GM21825 (cell line): ENCODE measurements at regions not wholly inside any gene's neighbourhood (a gene's known extent, or its start where the extent isn't known, plus 50 kb on each side); places are given as distances from the start of the nearest gene placed in this dataset.
"Not testable (repeated sequence)": the region's sequence is repeated elsewhere in the genome, so short reads cannot be mapped to it uniquely, and the experiment has no call there.

Source experiments
- ATAC-seq: cut with Tn5 transposase; IDR thresholded peaks from one replicate; pipeline ENCODE4 v1.9.1; 2021; ENCODE audit warnings: mild to moderate bottlenecking, moderate library complexity; ENCODE audit not compliant: unreplicated experiment

DNA sequence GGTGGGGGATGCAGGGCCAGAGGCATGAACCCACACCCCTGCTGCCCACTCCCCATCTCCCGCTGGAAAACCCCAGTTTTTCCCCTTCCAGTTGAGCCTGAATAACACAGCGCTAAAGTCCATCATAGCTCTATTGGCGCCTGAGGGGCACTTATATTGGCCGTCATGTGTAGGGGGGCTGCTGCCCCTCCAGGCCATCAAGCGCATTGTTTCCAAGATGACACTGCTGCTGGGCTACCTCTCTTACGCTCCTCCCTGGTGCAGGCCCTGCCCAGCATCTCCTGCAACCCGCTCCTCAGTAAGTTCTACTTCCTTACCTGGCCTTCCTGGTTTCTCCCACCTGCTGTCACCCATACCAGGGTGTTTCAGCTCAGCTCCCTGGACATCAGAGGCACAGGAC, 205.0 kb upstream of the RPL34 start:
- ATAC-seq = no peak

DNA sequence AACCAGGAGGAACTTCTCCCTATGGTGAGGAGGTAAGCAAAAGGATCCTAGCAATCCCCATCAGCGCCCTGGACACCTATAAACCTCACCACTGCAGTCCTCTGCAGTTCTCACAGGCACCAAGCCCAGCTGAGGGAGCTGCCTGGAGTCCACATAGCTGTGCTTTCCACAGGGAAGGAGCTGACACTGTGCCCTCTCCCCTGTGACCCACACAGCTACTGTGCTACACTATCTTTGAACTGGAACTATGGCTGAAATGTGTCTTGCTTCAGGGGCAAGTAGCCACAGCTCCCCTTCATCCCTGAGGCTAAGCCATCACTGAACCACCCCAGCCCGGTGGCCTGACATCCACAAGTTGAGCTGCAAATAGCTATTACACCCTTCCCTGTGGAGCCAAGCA, 208.5 kb upstream of the RPL34 start:
- ATAC-seq = no peak

- not testable (repeated sequence) for ATAC-seq
Measured at GRCh38 chr4:108409691-108410090, 210.7 kb upstream of the RPL34 start.

DNA sequence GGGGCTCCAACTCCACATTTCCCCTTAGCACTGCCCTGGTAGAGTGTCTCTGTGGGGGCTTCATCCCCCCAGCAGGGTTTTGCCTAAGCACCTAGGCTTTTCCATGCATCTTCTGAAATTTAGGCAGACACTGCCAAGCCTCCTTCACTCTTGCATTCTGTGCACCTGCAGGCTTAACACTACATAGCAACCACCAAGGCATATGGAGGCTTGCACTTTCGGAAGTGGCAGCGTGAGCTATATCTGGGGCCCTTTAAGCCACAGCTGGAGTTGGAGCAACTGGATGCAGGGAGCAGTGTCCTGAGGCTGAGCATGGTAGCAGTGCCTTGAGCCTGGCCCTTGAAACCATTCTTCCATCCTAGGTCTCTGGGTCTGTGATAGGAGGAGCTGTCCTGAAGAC, 214.8 kb upstream of the RPL34 start:
- ATAC-seq = no peak

DNA sequence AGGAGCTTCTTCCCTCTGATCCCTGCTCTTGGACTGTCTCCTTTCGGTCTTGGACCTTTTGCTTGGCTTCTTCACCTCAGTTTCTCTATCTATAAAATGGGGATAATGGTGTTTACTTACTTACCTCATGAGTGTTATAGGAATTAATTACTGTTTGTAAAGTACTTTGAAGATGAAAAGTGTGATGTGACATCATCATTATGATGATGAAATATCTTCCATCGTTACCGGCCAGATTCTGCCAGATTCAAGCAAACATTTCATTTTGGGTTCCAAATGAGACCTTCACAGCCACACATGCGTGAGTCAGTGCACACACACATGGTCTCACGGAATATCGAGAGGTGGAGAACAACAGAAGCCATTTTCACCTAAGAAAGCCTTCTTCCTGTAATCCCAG, 220.1 kb upstream of the RPL34 start:
- no peak for ATAC-seq

GRCh38 chr4:108399610-108400265, 220.6 kb upstream of the RPL34 start:
- ATAC-seq = no peak

GRCh38 chr4:108398836-108399235, 221.5 kb upstream of the RPL34 start:
- ATAC-seq = no peak

DNA sequence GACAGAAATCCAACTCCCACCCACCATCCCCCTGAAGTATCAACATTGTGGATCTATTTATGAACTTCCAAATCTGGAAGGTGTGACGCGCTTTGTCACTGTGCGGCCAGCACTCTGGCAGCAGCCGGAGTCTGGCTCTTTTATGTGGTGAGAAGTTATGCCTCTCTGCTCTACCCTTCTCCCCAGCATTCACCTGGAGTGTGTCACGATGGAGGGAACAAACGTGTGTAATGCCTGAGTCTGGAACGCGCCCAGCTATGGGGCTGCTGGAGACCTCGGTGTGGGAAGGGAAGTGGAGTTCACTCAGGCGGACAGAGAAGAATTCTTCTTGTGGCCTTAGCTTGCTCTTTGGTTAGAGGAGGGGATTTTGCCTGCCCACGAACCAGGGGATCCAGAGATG, 222.1 kb upstream of the RPL34 start:
- ATAC-seq = no peak

DNA sequence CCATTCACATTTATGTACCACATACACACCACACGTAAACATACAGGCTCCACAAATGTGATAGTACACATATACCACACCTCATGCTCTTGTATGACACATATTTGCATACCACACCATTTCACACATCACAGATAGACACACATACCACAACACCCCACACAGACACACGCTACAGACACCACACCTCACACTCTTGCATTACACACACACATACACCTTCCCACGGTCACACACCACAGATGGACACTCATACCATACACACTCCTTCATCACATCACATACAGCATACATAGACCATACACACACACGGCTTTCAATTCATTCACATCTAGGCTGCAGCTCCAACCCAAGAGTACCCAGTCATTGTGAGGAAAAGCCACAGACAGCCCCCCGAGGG, 222.5 kb upstream of the RPL34 start:
- no peak for ATAC-seq

GRCh38 chr4:108396900-108397497, 223.4 kb upstream of the RPL34 start:
- no peak for ATAC-seq

GRCh38 chr4:108395786-108396185, 224.6 kb upstream of the RPL34 start:
- ATAC-seq = no peak

GRCh38 chr4:108393890-108394472, 225.2 kb upstream of the LEF1 start:
- no peak for ATAC-seq

GRCh38 chr4:108391701-108392455, 223.1 kb upstream of the LEF1 start:
- no peak for ATAC-seq

- ATAC-seq = no peak
Measured at GRCh38 chr4:108385076-108385475, 216.3 kb upstream of the LEF1 start.

DNA sequence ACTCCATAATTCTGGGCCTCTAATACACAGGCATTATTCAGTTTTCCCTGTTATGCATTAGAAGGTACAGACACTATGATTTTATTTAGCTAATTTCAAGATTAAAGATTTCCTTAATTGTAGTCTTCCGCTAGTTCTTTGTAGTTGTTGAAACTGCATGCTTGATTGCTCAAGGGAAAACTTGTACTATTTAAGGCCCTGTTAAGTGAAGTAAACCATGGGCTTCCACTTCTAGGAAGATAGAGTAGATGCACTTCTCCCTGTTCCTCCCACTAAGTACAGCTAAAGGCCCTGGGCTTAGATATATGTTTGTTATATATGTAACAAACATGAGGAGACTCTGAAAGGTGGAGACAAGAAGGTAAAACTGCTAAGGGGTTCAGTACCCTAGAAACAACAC, 215.8 kb upstream of the LEF1 start:
- ATAC-seq = no peak

DNA sequence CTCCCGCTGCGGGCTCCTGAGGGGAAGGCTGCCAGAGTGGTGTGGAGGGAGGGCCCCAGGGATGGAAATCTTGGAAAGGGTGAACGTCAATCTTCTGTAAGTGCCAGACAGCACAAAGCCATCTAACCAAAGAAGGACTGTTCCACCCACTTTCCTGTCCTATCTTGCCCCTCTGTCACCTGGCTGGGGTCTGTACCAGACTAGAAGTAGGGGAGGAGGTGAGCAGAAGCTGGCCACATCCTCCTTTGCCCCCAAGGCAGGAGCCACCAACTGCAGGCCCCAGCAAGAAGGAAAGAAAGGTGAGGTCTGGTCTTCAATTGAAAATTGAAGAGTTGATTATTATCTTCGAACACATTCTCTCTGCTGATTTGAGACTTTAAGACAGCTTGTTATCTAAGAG, 214.4 kb upstream of the LEF1 start:
- no peak for ATAC-seq

DNA sequence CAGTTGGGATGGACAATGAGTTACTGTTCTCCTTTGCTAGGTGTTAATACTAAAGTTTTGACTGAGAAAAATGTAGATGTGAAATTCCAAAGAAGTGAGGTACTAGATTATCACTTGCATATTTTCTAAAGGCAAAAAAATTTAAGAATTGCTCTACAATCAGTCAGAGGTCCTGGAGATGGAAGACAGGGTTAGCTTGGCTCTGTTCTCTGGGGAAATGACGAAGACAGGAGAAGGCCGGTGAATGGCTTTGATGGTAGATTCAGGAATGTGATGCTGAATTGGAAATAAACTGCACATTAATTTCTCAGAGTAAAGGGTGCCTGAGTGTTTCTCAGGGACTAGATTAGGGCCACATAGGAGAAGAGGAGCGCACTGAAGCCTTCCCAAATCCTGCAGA, 214.0 kb upstream of the LEF1 start:
- no peak for ATAC-seq

DNA sequence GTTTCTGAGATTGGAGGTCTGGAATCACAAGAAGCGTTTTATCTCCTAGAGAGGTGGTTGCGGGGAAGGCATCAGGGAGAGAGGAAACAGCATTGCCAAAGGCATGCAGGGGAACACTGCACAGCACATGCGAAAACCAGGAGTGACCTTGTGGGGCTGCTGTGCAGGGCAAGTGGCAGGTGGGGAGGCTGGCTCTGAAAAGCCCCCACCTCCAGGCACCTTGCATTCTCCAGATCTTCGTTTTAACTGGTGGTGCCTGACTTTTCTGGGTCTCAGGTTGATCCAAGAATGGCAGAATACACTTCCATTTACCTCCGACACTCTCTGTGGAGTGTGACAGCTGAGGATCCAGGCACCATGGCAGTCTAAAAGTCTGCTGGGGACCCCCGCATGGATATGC, 209.4 kb upstream of the LEF1 start:
- no peak for ATAC-seq

DNA sequence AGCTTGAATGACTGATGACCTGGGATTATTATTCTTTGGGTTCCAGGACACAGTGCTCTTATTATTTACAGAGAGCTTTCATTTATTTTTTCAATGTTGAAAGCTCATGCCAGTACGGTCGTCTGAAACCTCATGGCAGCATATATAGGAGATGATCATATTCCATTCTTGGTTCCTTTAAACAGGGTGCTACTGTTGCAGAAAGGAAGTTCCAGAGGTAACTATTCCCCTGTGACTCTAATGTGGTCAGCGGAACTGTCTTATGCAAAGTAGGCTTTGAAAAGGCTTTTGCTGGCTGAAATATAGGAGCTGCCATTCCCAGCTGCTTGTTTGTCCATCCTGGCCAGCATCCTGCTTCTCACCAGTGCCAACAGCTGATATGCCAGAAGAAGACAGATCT, 208.3 kb upstream of the LEF1 start:
- peak; percentile 50 for ATAC-seq

DNA sequence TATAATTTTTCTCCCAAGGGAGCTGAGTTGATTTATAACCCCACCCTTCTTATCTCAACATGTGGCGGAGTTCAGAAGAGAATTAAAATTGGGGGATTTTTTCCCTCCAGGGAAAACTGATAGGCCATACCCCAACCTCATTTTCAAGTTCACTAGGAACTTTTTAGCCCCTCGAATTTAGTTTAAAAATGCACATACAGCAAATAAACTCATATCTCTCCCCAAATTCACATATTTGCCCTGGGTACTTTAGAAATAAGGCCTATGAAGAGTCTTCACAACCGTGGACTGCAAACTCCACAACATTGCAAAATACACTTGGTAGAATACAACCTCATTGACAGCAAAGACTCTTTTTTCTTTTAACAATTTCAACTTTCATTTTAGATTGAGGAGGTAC, 206.7 kb upstream of the LEF1 start:
- no peak for ATAC-seq

GRCh38 chr4:108372681-108373080, 203.9 kb upstream of the LEF1 start:
- no peak for ATAC-seq

- ATAC-seq = no peak
Measured at GRCh38 chr4:108371282-108371681, 202.6 kb upstream of the LEF1 start.
